ENCODE measurements at regions not wholly inside any gene's neighbourhood (a gene's known extent, or its start where the extent isn't known, plus 50 kb on each side); places are given as distances from the start of the nearest gene placed in this dataset.

- TF ChIP-seq CTCF (IDR thresholded peaks at IDR 0.05) (no peak), EZH2 (IDR thresholded peaks at IDR 0.05; ENCODE audit: borderline replicate concordance, insufficient read depth, low read depth, low read length, poor library complexity, severe bottlenecking) (no peak)
Observed at GRCh38 chr13:22028831-22029230, 358.0 kb downstream of the FGF9 start.

Measured in B cell (primary cell).